Endothelial cell of umbilical vein (primary cell): ENCODE measurements at regions not wholly inside any gene's neighbourhood (a gene's known extent, or its start where the extent isn't known, plus 50 kb on each side); places are given as distances from the start of the nearest gene placed in this dataset.

ENCODE experiments used
- BruUV-seq: library from RNA; stranded (reverse); fragments of 400-500 nt; replicated peaks from 2 replicates; lab custom pipeline; 2021; lab: Mats Ljungman, UMichigan
- CTCF ChIA-PET: fragments of 300-600, 350-600 bp; sonication (Branson Sonifier 250); formaldehyde crosslinking; loops from one replicate; lab custom pipeline; 2021; ENCODE audit warnings: antibody characterized with exemption, inconsistent platforms; lab: Charles Lee
- POLR2A ChIA-PET: fragments of 300-600, 350-600 bp; sonication (Branson Sonifier 250); formaldehyde crosslinking; loops from one replicate; lab custom pipeline; 2021; ENCODE audit warnings: antibody characterized with exemption, inconsistent platforms; lab: Charles Lee
- DNase-seq: peaks from one replicate; pipeline ENCODE4 v3.0.0-alpha.2; 2011; ENCODE audit warnings: low read depth, low spot score
- FAIRE-seq: peaks from 2 replicates; lab custom pipeline; 2011; peaks lifted over from hg19 to GRCh38; lab: Jason Lieb, UNC
- H2AFZ ChIP-seq: 2 replicates; pipeline ENCODE4 v1.6.0; 2012; ENCODE audit warnings: low read depth, low read length, control low read depth, inconsistent platforms
- H3K27ac ChIP-seq: 2 replicates; pipeline ENCODE4 v1.5.1; 2011; ENCODE audit warnings: low read depth, mild to moderate bottlenecking, control low read depth, low read length, moderate library complexity; ENCODE audit not compliant: insufficient read depth
- H3K27me3 ChIP-seq, 2 experiments: 2 replicates each; pipeline versions ENCODE4 v1.6.0 to v1.6.1; 2011; ENCODE audit warnings: low read length in 2 of 2, mixed read lengths in 1 of 2; ENCODE audit not compliant: control insufficient read depth in 2 of 2, insufficient read depth in 2 of 2
- H3K36me3 ChIP-seq, 2 experiments: 2 replicates in 1 of 2; 3 replicates in 1 of 2; pipeline ENCODE4 v1.5.1; 2011; ENCODE audit warnings: low read length in 2 of 2, mild to moderate bottlenecking in 1 of 2, moderate library complexity in 1 of 2; ENCODE audit not compliant: control insufficient read depth in 2 of 2, insufficient read depth in 2 of 2; ENCODE audit errors: extremely low read depth in 1 of 2
- H3K4me1 ChIP-seq: 3 replicates; pipeline ENCODE4 v1.5.1; 2011; ENCODE audit warnings: mild to moderate bottlenecking, low read length; ENCODE audit not compliant: control insufficient read depth, insufficient read depth; ENCODE audit errors: extremely low read depth
- H3K4me2 ChIP-seq: 2 replicates; pipeline ENCODE4 v1.6.1; 2011; ENCODE audit warnings: low read length, control low read depth, mixed read lengths; ENCODE audit not compliant: insufficient read depth
- H3K4me3 ChIP-seq, 3 experiments: fragments of 200-600 bp in 1 of 3; sonication (generic), shearing (Covaris generic) in 1 of 3; replicated peaks in 1 of 3; 2 replicates each; pipeline ENCODE4 v1.5.1; 2011 to 2016; ENCODE audit warnings: control low read depth in 3 of 3, low read length in 3 of 3, mild to moderate bottlenecking in 2 of 3, inconsistent platforms in 1 of 3, low read depth in 1 of 3, moderate library complexity in 1 of 3; ENCODE audit not compliant: insufficient read depth in 1 of 3
- H3K79me2 ChIP-seq: 2 replicates; pipeline ENCODE4 v1.6.0; 2012; ENCODE audit warnings: low read length, inconsistent platforms; ENCODE audit not compliant: control insufficient read depth, insufficient read depth
- H3K9ac ChIP-seq: replicated peaks from 2 replicates; pipeline ENCODE3; 2011; ENCODE audit warnings: low read length, control low read depth; ENCODE audit not compliant: insufficient read depth; ENCODE audit errors: extremely low read depth
- H3K9me1 ChIP-seq: replicated peaks from 3 replicates; pipeline ENCODE4 v1.6.0; 2011; ENCODE audit warnings: mild to moderate bottlenecking, low read length; ENCODE audit not compliant: control insufficient read depth, insufficient read depth; ENCODE audit errors: extremely low read depth
- H3K9me3 ChIP-seq: replicated peaks from 2 replicates; pipeline ENCODE4 v1.5.1; 2012; ENCODE audit warnings: low read length, inconsistent platforms; ENCODE audit not compliant: control insufficient read depth, insufficient read depth
- H4K20me1 ChIP-seq: replicated peaks from 2 replicates; pipeline ENCODE3; 2011; ENCODE audit warnings: mild to moderate bottlenecking, low read length; ENCODE audit not compliant: control insufficient read depth, insufficient read depth; ENCODE audit errors: extremely low read depth
- EZH2 ChIP-seq: IDR thresholded peaks from 2 replicates; pipeline ENCODE4 v1.6.1; 2012; ENCODE audit warnings: borderline replicate concordance, low read depth, mild to moderate bottlenecking, moderate library complexity, low read length, inconsistent platforms; ENCODE audit not compliant: severe bottlenecking
- FOS ChIP-seq: IDR thresholded peaks from 2 replicates; pipeline ENCODE4 v1.6.1; 2011; ENCODE audit warnings: mild to moderate bottlenecking, low read length, moderate library complexity, borderline replicate concordance; ENCODE audit not compliant: insufficient read depth
- GATA2 ChIP-seq: IDR thresholded peaks from 2 replicates; pipeline ENCODE4 v1.7.0; 2011; ENCODE audit warnings: low read depth, mild to moderate bottlenecking, moderate library complexity, mixed read lengths, low read length; ENCODE audit not compliant: insufficient read length, insufficient read depth
- JUN ChIP-seq: IDR thresholded peaks from 2 replicates; pipeline ENCODE4 v1.6.1; 2011; ENCODE audit warnings: borderline replicate concordance, low read depth; ENCODE audit not compliant: insufficient read length, insufficient read depth
- MYC ChIP-seq: IDR thresholded peaks from one replicate; pipeline ENCODE4 v1.6.1; 2011; ENCODE audit warnings: mild to moderate bottlenecking, low read depth, low read length
- POLR2A ChIP-seq: IDR thresholded peaks from 2 replicates; pipeline ENCODE4 v1.6.1; 2012; ENCODE audit warnings: low read depth, mild to moderate bottlenecking, control low read depth, low read length
- POLR2AphosphoS5 ChIP-seq: IDR thresholded peaks from 2 replicates; pipeline ENCODE4 v1.6.1; 2012; ENCODE audit warnings: low read depth, mild to moderate bottlenecking, control low read depth, low read length, moderate library complexity; ENCODE audit not compliant: insufficient read depth
- dilution Hi-C: fragments of 300-500 bp; cut with MboI; formaldehyde crosslinking; loops from one replicate; pipeline ENCODE4 v1.15.0; 2019; ENCODE audit warnings: low sequenced_read_pairs; ENCODE audit not compliant: extremely low pct_ligation_motif_present
- intact Hi-C: fragments of 100-400 bp; cut with micrococcal nuclease; formaldehyde crosslinking; loops from one replicate; pipeline ENCODE4 v1.10.0; 2022
- TF ChIP-seq, protein P1 (sequence below), 2 donors: IDR thresholded peaks; 1 replicate in 1 of 2; 2 replicates in 1 of 2; pipeline ENCODE4 v1.5.1; 2011; ENCODE audit warnings: low read length in 2 of 2, mild to moderate bottlenecking in 2 of 2, moderate library complexity in 2 of 2, control low read depth in 1 of 2, inconsistent platforms in 1 of 2, low read depth in 1 of 2; ENCODE audit not compliant: insufficient read depth in 1 of 2; ENCODE audit errors: extremely low read depth in 1 of 2
- TF ChIP-seq, protein P2 (sequence below): IDR thresholded peaks from 2 replicates; pipeline ENCODE4 v1.6.1; 2011; ENCODE audit not compliant: insufficient read depth, insufficient read length

DNA sequence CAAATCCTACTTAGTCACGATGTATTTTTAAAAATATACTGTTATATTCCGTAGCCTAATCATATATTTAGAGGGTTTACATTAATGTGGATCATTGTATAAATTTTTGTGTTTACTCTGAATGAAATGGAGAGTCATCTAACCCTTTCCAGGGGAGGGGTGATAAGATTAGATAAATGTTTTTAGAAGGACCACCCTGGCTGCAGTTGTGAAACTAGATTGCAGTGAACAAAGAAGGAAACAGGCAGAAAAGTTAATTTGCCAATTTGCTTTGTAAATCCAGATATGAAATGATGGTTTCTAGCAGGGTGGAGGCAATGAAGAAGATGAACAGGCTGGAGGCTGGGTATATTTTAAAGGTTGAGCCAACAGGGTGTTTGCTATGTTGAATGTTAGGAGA is 477.7 kb upstream of the ZMIZ1 start:
- H3K9ac ChIP-seq, result no peak overlapping the region
- no peak for FAIRE-seq
- no peak overlapping the region for H3K4me2 ChIP-seq
- dilution Hi-C loops (no loop called here), intact Hi-C loops (no loop called here)
- no peaks in the 10 kb centered on the region for H3K4me1 ChIP-seq
- no peak overlapping the region for H3K27ac ChIP-seq
- no peaks in the 10 kb centered on the region for H3K79me2 ChIP-seq
- H2AFZ ChIP-seq, result no peak overlapping the region
- BruUV-seq, result no TSS peak
- DNase-seq, result no peak
- ChIA-PET POLR2A (no interaction called here), CTCF (no interaction called here)
- H3K4me3 ChIP-seq, result no peak overlapping the region
- no peaks in the 10 kb centered on the region for H4K20me1 ChIP-seq
- no peaks in the 10 kb centered on the region for H3K36me3 ChIP-seq
- TF ChIP-seq JUN (no peak), POLR2AphosphoS5 (no peak), EZH2 (no peak), POLR2A (no peak), FOS (no peak), GATA2 (no peak), MYC (no peak)
- TF ChIP-seq, protein P1, sequence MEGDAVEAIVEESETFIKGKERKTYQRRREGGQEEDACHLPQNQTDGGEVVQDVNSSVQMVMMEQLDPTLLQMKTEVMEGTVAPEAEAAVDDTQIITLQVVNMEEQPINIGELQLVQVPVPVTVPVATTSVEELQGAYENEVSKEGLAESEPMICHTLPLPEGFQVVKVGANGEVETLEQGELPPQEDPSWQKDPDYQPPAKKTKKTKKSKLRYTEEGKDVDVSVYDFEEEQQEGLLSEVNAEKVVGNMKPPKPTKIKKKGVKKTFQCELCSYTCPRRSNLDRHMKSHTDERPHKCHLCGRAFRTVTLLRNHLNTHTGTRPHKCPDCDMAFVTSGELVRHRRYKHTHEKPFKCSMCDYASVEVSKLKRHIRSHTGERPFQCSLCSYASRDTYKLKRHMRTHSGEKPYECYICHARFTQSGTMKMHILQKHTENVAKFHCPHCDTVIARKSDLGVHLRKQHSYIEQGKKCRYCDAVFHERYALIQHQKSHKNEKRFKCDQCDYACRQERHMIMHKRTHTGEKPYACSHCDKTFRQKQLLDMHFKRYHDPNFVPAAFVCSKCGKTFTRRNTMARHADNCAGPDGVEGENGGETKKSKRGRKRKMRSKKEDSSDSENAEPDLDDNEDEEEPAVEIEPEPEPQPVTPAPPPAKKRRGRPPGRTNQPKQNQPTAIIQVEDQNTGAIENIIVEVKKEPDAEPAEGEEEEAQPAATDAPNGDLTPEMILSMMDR (IDR thresholded peaks at IDR 0.05; ENCODE audit: extremely low read depth in 1 of 2, insufficient read depth in 1 of 2, low read depth in 1 of 2, low read length in 2 of 2), result no peak
- TF ChIP-seq, protein P2, sequence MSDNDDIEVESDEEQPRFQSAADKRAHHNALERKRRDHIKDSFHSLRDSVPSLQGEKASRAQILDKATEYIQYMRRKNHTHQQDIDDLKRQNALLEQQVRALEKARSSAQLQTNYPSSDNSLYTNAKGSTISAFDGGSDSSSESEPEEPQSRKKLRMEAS, result no peak
- H3K27me3 ChIP-seq, result peaks cover 0 to 8% of the 10 kb centered on the region in 2 experiments
- H3K9me1 ChIP-seq, result no peaks in the 10 kb centered on the region
- no peaks in the 10 kb centered on the region for H3K9me3 ChIP-seq
